ENCODE measurements at regions not wholly inside any gene's neighbourhood (a gene's known extent, or its start where the extent isn't known, plus 50 kb on each side); places are given as distances from the start of the nearest gene placed in this dataset.
A peak's percentile ranks its signal among the peaks of the same experiment; 100 is the strongest.

DNA sequence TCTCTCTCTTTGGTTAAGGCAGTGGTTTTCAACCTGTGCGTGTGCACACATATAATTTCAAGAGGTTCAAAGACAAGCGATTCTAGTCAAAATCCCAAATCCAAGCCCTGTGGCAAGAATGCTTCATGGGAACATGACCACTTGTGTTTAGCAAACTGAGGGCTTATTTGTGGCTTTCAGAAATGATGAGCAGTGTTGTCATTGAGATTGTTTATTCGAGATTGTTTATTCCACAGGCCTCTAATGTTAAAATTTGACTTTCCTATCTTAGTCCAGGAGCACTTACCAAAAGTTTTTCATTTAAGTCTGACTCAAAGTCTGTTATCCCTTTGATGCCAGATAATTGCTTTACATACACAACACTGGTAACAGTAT is 111.1 kb upstream of the ELL2 start:
- DNase-seq (ENCODE audit: low read depth in 2 of 2): no peak

DNA sequence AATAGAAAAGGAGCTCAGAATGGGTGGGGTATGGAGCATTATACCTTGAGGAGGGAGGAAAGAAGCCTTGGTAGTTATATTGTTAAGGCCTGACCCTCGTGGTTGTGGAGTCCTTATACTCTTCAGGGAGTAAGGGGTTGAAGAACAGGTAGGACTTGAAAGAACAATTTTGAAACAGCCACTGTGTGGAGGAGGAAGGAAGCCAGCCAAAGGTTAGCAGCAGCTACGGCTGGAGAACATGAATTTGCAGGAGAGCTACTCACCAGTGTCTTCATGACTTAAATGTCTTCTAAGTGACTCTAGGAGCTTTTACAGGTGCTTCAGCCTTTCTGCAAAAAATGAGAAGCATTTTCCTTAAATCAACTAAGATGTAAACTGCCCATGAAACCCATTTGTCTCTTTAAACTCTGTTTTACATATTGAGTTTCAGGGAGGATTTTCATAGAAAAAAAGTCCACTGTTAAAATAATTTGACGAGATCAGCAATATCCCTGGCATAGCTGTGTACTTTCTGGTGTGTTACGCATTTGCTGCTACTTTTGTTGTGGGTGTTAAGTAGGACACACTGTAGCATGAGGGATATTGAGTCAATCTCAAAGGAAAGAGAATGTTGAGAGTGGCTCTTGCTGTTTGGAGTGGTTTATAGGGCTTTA is 110.6 kb upstream of the ELL2 start:
- no peak for DNase-seq (ENCODE audit: low read depth in 2 of 2)

GRCh38 chr5:96070622-96071225 is 109.1 kb upstream of the ELL2 start:
- DNase-seq (ENCODE audit: low read depth in 2 of 2): no peak

GRCh38 chr5:96067894-96068614 is 106.4 kb upstream of the ELL2 start:
- DNase-seq (ENCODE audit: low read depth in 2 of 2): peak in 1 of 2 donors; percentile 55

DNA sequence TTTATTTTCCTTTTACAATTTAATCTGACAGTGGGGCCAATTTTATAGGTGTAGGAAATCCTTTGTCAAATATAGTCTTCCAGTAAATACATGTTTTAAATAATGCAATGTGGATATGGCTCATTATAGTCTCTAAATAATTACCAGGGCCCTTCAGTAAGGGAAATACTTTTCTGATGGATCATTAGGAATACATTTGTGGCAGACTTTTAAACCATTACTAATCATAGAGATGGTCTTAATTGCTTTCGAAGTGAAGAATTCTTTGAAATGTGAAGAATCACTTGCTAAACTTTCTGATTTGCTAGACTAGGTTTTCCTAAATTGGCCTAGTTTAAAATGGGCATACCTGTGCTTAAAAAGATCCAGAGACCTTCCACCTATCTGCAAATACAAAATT is 105.6 kb upstream of the ELL2 start:
- DNase-seq (ENCODE audit: low read depth in 2 of 2): no peak

- DNase-seq (ENCODE audit: low read depth in 2 of 2): peak in 1 of 2 donors; percentile 16
Measured at GRCh38 chr5:96066386-96066719, 104.7 kb upstream of the ELL2 start.

GRCh38 chr5:96065685-96066385 is 104.2 kb upstream of the ELL2 start:
- DNase-seq (ENCODE audit: low read depth in 2 of 2): peak in 1 of 2 donors; percentile 4

- DNase-seq (ENCODE audit: low read depth in 2 of 2): peak in 1 of 2 donors; percentile 13
Measured at GRCh38 chr5:96064877-96065276, 103.2 kb upstream of the ELL2 start.

DNA sequence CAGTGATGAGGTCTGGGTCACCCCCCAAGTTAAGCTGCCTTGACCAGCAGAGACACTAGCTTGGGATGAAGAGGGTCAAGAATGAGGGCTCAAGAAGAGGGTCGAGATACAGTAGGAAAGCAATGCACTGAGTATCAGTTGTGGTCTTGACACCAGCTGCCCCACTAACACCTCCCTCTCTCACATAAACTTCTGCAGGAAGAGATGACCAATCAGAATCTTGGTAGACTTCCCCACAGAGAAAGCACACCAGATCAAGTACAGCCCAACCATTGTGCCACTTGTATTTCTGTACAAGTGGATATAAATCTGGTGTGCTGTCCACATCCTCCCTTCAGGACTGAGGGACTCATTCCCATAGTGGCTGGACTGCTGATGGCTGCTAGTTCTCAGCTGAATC is 101.2 kb upstream of the ELL2 start:
- DNase-seq (ENCODE audit: low read depth in 2 of 2): no peak

- no peak for DNase-seq (ENCODE audit: low read depth in 2 of 2)
Measured at GRCh38 chr5:96058084-96058483, 96.4 kb upstream of the ELL2 start.

GRCh38 chr5:96054311-96055030 is 92.8 kb upstream of the ELL2 start:
- DNase-seq (ENCODE audit: low read depth in 2 of 2): no peak

DNA sequence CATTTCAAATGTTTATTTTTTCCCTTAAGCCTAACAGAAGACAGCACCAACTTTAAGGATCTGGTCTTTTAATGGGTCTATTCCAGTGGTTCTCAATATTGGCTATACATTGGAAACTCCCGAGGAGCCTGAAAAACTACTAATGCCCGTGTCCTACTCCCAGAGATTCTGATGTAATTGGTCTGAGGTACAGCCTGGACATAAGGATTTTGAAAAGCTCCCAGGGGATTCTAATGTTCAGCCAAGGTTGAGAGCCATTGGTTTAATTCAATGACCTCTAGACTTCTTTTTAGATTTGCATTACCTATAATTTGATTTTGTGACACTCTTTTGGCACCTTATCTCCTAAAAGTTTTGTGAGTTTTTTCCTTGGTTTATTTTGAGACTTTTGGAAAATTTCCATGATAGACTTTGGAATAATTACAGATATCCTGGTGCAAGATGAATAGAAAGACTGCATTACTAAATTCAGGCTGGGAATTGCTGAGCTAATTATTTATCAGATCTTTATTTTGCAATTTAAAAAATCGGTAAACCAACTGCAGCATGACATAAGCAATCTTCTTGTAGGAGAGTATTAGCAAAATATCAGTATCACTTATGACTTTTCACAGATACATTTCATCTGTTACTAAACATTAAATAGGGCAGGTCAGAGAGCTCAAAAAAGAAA is 91.5 kb upstream of the ELL2 start:
- no peak for DNase-seq (ENCODE audit: low read depth in 2 of 2)

GRCh38 chr5:96052374-96052773 is 90.7 kb upstream of the ELL2 start:
- no peak for DNase-seq (ENCODE audit: low read depth in 2 of 2)

DNA sequence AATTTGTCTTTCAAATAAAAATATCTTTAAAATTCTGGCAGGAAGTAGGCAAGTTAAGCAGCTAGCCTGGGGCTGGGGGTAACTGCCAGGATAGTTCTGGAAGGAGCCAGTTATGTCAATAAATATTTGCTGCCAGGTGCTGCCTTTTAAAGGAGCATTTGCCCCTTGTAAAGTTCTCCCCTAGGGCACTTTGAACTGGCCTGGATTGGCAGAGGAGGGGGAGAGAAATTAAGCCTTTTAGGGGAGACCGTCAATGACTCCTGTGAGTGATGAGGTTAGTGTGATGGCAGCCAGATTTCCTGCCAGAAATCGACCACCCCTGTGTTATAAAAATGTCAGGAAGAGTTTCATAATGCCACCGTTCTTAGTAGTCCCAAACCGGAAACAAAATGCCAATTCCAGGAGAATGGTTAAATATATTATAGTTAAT is 89.8 kb upstream of the ELL2 start:
- no peak for DNase-seq (ENCODE audit: low read depth in 2 of 2)

- DNase-seq (ENCODE audit: low read depth in 2 of 2): no peak
Measured at GRCh38 chr5:96050273-96050880, 88.7 kb upstream of the ELL2 start.

DNA sequence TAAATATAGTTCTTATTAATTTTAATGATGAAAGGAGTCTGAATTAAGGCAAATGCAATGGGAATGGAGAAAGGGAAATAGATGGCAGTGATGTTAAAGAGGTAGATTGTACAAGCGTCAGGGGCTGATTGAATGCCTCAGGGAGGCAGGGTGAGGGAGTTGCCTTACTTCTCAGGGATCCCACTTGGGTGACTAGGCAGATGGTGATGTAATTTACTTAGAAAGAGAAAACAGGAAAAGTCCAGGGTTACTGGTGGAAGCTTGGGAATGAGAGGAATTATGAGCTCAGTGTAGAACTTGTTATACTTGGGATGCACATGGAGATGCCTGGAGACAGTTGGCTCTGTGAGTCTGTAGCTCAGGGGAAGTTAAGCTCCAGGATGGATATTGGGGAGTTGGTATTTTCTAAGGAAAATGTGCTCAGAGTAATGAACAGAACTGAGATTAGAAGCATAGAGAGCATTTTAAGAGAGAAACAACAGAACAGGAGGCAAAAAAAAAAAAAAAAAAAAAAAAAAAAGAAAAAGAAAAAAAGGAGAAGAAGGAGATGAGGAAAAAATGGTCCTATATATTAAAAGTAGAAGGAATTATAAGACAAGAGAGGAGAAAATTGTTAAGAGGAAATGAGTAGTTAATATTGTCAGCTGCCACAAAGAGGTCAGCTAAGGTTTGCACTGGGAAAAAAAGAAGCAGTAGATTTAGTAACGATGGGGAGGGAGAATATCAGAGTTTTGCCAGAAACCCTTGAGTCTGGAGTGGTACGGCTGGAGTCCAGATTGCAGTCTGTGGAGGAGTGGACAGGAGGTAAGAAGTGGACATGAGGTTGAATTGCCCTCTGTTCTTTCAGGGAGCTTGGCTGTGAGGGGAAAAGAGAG is 88.0 kb upstream of the ELL2 start:
- peak in 1 of 2 donors; percentile 62 for DNase-seq (ENCODE audit: low read depth in 2 of 2)

GRCh38 chr5:96048763-96049162 is 87.1 kb upstream of the ELL2 start:
- DNase-seq (ENCODE audit: low read depth in 2 of 2): no peak

GRCh38 chr5:96045888-96046287 is 84.2 kb upstream of the ELL2 start:
- no peak for DNase-seq (ENCODE audit: low read depth in 2 of 2)

DNA sequence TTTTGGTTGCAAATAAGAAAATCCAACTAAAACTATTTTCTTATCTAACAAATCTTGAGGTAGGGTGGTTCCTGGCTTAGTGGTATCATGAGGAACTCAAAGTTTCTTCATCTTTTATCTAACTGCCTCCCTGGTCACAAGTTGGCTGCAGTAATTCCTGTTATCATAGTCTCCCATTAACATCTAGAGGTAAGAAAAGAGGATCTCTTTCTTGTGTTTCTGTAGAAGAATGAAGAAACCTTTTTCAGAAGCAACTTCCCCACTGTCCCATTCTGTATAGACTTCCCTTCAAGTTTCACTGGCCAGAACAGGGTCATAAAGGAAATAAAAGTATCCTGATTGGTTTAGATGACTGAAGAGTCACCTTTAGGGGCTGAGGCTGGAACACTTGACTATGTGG is 81.8 kb upstream of the ELL2 start:
- no peak for DNase-seq (ENCODE audit: low read depth in 2 of 2)

- DNase-seq (ENCODE audit: low read depth in 2 of 2): no peak
Measured at GRCh38 chr5:96037128-96037527, 75.5 kb upstream of the ELL2 start.
